GM21367 (cell line): ENCODE measurements at regions not wholly inside any gene's neighbourhood (a gene's known extent, or its start where the extent isn't known, plus 50 kb on each side); places are given as distances from the start of the nearest gene placed in this dataset.

Source experiments
- ATAC-seq: cut with Tn5 transposase; IDR thresholded peaks from one replicate; pipeline ENCODE4 v1.9.1; 2021; ENCODE audit not compliant: unreplicated experiment

- ATAC-seq: no peak
Observed at GRCh38 chr7:41054960-41055661, 647.8 kb downstream of the INHBA start.

GRCh38 chr7:41053820-41054219, 649.1 kb downstream of the INHBA start:
- no peak for ATAC-seq

- ATAC-seq: no peak
Observed at GRCh38 chr7:41052736-41053135, 650.2 kb downstream of the INHBA start.

GRCh38 chr7:41052201-41052600, 650.7 kb downstream of the INHBA start:
- no peak for ATAC-seq

GRCh38 chr7:41051535-41051934, 651.4 kb downstream of the INHBA start:
- ATAC-seq: no peak

GRCh38 chr7:41051062-41051461, 651.8 kb downstream of the INHBA start:
- ATAC-seq: no peak

GRCh38 chr7:41048771-41049170, 654.1 kb downstream of the INHBA start:
- no peak for ATAC-seq

- ATAC-seq: no peak
Observed at GRCh38 chr7:41047789-41048191, 655.1 kb downstream of the INHBA start.

- ATAC-seq: no peak
Observed at GRCh38 chr7:41047211-41047610, 655.7 kb downstream of the INHBA start.

- no peak for ATAC-seq
Observed at GRCh38 chr7:41046776-41047175, 656.1 kb downstream of the INHBA start.

GRCh38 chr7:41046221-41046761, 656.6 kb downstream of the INHBA start:
- no peak for ATAC-seq

GRCh38 chr7:41045556-41046123, 657.2 kb downstream of the INHBA start:
- no peak for ATAC-seq

- no peak for ATAC-seq
Observed at GRCh38 chr7:41039981-41040380, 662.9 kb downstream of the INHBA start.

GRCh38 chr7:41039386-41039953, 663.4 kb downstream of the INHBA start:
- no peak for ATAC-seq

- ATAC-seq: no peak
Observed at GRCh38 chr7:41038211-41038610, 664.7 kb downstream of the INHBA start.

- no peak for ATAC-seq
Observed at GRCh38 chr7:41037691-41038090, 665.2 kb downstream of the INHBA start.

GRCh38 chr7:41035794-41036193, 667.1 kb downstream of the INHBA start:
- no peak for ATAC-seq

GRCh38 chr7:41033500-41033899, 669.4 kb downstream of the INHBA start:
- no peak for ATAC-seq

- ATAC-seq: no peak
Observed at GRCh38 chr7:41030673-41031072, 672.2 kb downstream of the INHBA start.

GRCh38 chr7:41029072-41029499, 673.8 kb downstream of the INHBA start:
- ATAC-seq: no peak

- ATAC-seq: no peak
Observed at GRCh38 chr7:41028580-41028979, 674.3 kb downstream of the INHBA start.

GRCh38 chr7:41027428-41028115, 675.3 kb downstream of the INHBA start:
- no peak for ATAC-seq
